ENCODE measurements at regions not wholly inside any gene's neighbourhood (a gene's known extent, or its start where the extent isn't known, plus 50 kb on each side); places are given as distances from the start of the nearest gene placed in this dataset.

- Histone ChIP-seq H3K4me3 (ENCODE audit: low read depth, low read length) (no peak overlapping the region), H3K79me2 (ENCODE audit: control insufficient read depth, insufficient read depth, low read length, unreplicated experiment) (no peaks in the 10 kb centered on the region), H3K4me1 (ENCODE audit: control insufficient read depth, insufficient read depth, low read length, unreplicated experiment) (no peaks in the 10 kb centered on the region)
These were observed 75.7 kb downstream of the C5orf15 start for GRCh38 chr5:133892774-133893173.

DNA sequence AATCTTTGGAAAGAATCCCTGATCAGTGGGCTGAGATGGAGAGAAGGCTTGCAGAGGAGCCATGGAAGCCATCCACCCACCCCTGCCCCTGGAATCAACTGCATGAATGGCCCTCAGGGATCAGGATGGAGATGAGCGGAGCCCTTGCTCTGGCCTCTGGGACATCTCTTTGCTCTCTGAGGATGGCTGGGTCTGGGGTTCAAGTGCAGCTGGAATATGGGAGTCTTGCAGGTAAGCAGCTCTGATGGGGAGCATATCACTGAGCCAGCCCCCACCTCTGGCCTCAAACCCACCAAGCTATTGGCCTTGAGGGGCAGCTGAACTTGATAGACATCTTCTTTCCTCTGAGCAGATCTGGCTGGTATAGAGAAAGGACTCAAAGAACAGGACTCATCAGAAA is 76.1 kb downstream of the C5orf15 start:
- peaks cover 37% of the 10 kb centered on the region for H3K27me3 ChIP-seq (ENCODE audit: insufficient read depth, low read length)
- no peak overlapping the region for H3K27ac ChIP-seq (ENCODE audit: low read depth, low read length)
- H3K4me1 ChIP-seq (ENCODE audit: control insufficient read depth, insufficient read depth, low read length, unreplicated experiment), result no peaks in the 10 kb centered on the region
- no peaks in the 10 kb centered on the region for H3K36me3 ChIP-seq (ENCODE audit: insufficient read depth, low read length)
- H2AFZ ChIP-seq (ENCODE audit: low read length, unreplicated experiment), result no peak overlapping the region
- H3K79me2 ChIP-seq (ENCODE audit: control insufficient read depth, insufficient read depth, low read length, unreplicated experiment), result no peaks in the 10 kb centered on the region
- H3K4me3 ChIP-seq (ENCODE audit: low read depth, low read length), result no peak overlapping the region

More at GRCh38 chr5:133892774-133893173, 75.7 kb downstream of the C5orf15 start:
- Histone ChIP-seq H3K27me3 (ENCODE audit: insufficient read depth, low read length) (peaks cover 39% of the 10 kb centered on the region), H2AFZ (ENCODE audit: low read length, unreplicated experiment) (no peak overlapping the region), H3K36me3 (ENCODE audit: insufficient read depth, low read length) (no peaks in the 10 kb centered on the region), H3K27ac (ENCODE audit: low read depth, low read length) (no peak overlapping the region)

- Histone ChIP-seq H3K27me3 (ENCODE audit: insufficient read depth, low read length) (peaks cover 33% of the 10 kb centered on the region; the same call in 1 of the 2 replicates), H3K79me2 (ENCODE audit: control insufficient read depth, insufficient read depth, low read length, unreplicated experiment) (no peaks in the 10 kb centered on the region), H3K4me3 (ENCODE audit: low read depth, low read length) (no peak overlapping the region), H3K27ac (ENCODE audit: low read depth, low read length) (no peak overlapping the region), H3K4me1 (ENCODE audit: control insufficient read depth, insufficient read depth, low read length, unreplicated experiment) (no peaks in the 10 kb centered on the region), H3K36me3 (ENCODE audit: insufficient read depth, low read length) (no peaks in the 10 kb centered on the region), H2AFZ (ENCODE audit: low read length, unreplicated experiment) (no peak overlapping the region)
These were observed 77.0 kb downstream of the C5orf15 start for GRCh38 chr5:133891390-133891789.

GRCh38 chr5:133890776-133891280 is 77.6 kb downstream of the C5orf15 start:
- peaks cover 33% of the 10 kb centered on the region; the same call in 1 of the 2 replicates for H3K27me3 ChIP-seq (ENCODE audit: insufficient read depth, low read length)
- H3K4me3 ChIP-seq (ENCODE audit: low read depth, low read length), result no peak overlapping the region
- no peaks in the 10 kb centered on the region for H3K79me2 ChIP-seq (ENCODE audit: control insufficient read depth, insufficient read depth, low read length, unreplicated experiment)
- H2AFZ ChIP-seq (ENCODE audit: low read length, unreplicated experiment), result no peak overlapping the region
- no peaks in the 10 kb centered on the region for H3K36me3 ChIP-seq (ENCODE audit: insufficient read depth, low read length)
- no peaks in the 10 kb centered on the region for H3K4me1 ChIP-seq (ENCODE audit: control insufficient read depth, insufficient read depth, low read length, unreplicated experiment)
- no peak overlapping the region for H3K27ac ChIP-seq (ENCODE audit: low read depth, low read length)

DNA sequence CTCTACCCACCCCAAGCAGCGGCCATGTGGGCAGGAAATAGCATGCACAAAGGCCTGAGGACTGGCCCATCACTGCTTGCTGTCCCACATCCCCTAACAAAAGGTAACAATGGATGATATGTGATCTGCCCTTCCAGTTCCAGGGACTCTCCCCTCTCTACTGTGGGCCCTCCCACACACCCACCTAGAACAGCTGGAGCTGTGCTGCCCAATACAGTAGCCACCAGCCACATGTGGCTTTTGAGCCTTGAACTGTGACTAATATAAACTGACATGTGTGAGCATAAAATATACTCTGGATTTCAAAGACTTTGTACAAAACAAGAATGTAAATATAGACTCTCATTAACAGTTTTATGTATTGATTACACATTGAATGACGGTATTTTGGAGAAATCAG is 78.1 kb downstream of the C5orf15 start:
- no peak overlapping the region for H3K27ac ChIP-seq (ENCODE audit: low read depth, low read length)
- H3K79me2 ChIP-seq (ENCODE audit: control insufficient read depth, insufficient read depth, low read length, unreplicated experiment), result no peaks in the 10 kb centered on the region
- H3K27me3 ChIP-seq (ENCODE audit: insufficient read depth, low read length), result peaks cover 33% of the 10 kb centered on the region; the same call in 1 of the 2 replicates
- H3K4me3 ChIP-seq (ENCODE audit: low read depth, low read length), result no peak overlapping the region
- no peaks in the 10 kb centered on the region for H3K36me3 ChIP-seq (ENCODE audit: insufficient read depth, low read length)
- H3K4me1 ChIP-seq (ENCODE audit: control insufficient read depth, insufficient read depth, low read length, unreplicated experiment), result no peaks in the 10 kb centered on the region
- H2AFZ ChIP-seq (ENCODE audit: low read length, unreplicated experiment), result no peak overlapping the region

DNA sequence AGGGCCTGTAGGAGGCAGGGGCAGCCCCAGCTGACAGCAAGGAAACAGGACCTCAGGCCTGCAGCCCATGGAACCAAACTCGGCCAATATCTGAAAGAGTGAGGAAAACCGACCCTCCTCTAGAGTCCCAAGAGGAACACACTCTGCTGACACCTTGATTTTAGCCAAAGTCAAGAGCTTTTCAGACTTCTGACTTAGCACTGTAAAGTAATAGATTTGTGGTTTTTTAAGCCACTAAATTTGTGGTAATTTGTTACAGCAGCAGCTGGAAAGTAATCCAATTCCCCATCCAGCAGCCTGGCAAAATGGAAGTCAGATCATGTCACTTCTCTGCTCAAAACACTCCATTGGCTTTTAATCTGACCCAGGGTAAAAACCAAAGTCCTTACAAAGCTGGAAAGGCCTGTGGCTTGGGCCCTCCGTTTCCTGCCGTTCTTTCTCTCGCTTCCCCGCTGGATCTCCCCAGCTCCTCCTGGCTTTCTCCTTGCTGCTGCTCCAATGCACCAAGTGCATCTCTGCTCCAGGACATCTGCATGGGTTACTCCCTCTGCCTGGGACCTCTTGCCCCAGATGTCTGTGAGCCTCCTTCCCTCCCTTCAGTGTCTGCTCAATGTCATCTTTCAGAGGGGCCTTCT is 79.0 kb downstream of the C5orf15 start:
- H2AFZ ChIP-seq (ENCODE audit: low read length, unreplicated experiment), result no peak overlapping the region

GRCh38 chr5:133888625-133888991 is 79.8 kb downstream of the C5orf15 start:
- H3K27me3 ChIP-seq (ENCODE audit: insufficient read depth, low read length), result peaks cover 16% of the 10 kb centered on the region; the same call in 1 of the 2 replicates
- no peaks in the 10 kb centered on the region for H3K79me2 ChIP-seq (ENCODE audit: control insufficient read depth, insufficient read depth, low read length, unreplicated experiment)
- H3K36me3 ChIP-seq (ENCODE audit: insufficient read depth, low read length), result no peaks in the 10 kb centered on the region

More for the DNA sequence above, 79.0 kb downstream of the C5orf15 start:
- Histone ChIP-seq H3K27ac (ENCODE audit: low read depth, low read length) (no peak overlapping the region), H3K4me3 (ENCODE audit: low read depth, low read length) (no peak overlapping the region), H3K4me1 (ENCODE audit: control insufficient read depth, insufficient read depth, low read length, unreplicated experiment) (no peaks in the 10 kb centered on the region), H3K27me3 (ENCODE audit: insufficient read depth, low read length) (peaks cover 23% of the 10 kb centered on the region; the same call in 1 of the 2 replicates), H3K36me3 (ENCODE audit: insufficient read depth, low read length) (no peaks in the 10 kb centered on the region), H3K79me2 (ENCODE audit: control insufficient read depth, insufficient read depth, low read length, unreplicated experiment) (no peaks in the 10 kb centered on the region)

DNA sequence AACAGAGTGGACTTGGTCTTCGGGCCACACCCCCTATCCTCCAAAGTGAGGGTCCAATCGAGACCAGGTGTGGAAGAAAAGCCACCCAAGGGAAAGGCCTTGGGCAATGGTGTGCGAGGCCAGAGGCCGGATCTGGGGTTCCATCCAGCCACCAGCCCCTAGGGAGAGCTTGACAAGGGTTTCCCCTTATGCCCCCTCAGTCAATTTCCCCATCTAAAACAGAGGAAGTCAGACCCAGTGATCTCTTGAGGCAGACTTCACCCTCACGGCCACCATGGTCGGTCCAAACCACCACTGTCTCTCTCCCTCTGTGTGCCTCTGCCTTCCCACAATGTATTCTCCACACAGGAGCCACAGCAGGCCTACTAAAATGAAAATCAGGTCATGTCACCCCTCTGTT is 82.9 kb downstream of the C5orf15 start:
- 0 out of 2 replicates have a peak, but pooled peaks cover 3% of the 10 kb centered on the region for H3K27me3 ChIP-seq (ENCODE audit: insufficient read depth, low read length)
- no peaks in the 10 kb centered on the region for H3K36me3 ChIP-seq (ENCODE audit: insufficient read depth, low read length)
- H3K79me2 ChIP-seq (ENCODE audit: control insufficient read depth, insufficient read depth, low read length, unreplicated experiment), result no peaks in the 10 kb centered on the region
- H3K27ac ChIP-seq (ENCODE audit: low read depth, low read length), result no peak overlapping the region
- H2AFZ ChIP-seq (ENCODE audit: low read length, unreplicated experiment), result no peak overlapping the region
- no peak overlapping the region for H3K4me3 ChIP-seq (ENCODE audit: low read depth, low read length)
- H3K4me1 ChIP-seq (ENCODE audit: control insufficient read depth, insufficient read depth, low read length, unreplicated experiment), result no peaks in the 10 kb centered on the region

More at GRCh38 chr5:133888625-133888991, 79.8 kb downstream of the C5orf15 start:
- Histone ChIP-seq H3K4me1 (ENCODE audit: control insufficient read depth, insufficient read depth, low read length, unreplicated experiment) (no peaks in the 10 kb centered on the region), H3K27ac (ENCODE audit: low read depth, low read length) (no peak overlapping the region), H3K4me3 (ENCODE audit: low read depth, low read length) (no peak overlapping the region), H2AFZ (ENCODE audit: low read length, unreplicated experiment) (no peak overlapping the region)

DNA sequence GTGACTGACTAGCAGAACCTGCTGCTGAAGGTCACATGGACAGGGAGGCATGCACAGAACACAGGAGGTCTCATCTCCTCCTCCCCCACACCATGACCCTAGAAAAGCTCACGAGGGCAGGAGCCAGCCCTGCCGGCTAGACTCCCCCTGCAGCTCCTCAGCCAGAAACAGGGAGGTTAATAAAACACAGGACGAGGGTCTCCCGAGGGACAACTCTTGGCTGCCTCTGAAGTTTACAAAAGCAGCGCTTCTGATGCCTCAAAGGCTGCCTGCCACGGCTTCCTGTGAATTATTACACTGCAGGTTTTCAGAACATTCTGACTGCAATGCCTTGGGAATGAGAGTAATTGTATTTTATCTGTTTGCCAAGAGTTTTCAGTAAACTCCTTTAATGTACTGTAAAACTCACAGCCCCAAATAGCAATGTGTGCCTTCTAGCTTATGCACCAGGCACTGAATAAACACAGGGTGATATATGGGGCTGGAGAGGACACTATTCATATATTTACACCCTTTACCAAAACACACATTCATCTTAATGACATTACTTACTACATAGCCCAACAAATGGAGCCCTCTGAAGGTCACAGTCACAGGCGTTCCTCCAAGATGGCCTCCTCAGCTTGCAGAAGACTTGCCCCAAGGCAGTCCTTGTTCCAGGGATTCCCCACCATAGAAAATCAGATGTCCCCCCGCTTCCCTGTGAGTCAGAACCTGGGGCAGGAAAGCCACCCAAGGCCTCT is 83.7 kb downstream of the C5orf15 start:
- no peaks in the 10 kb centered on the region for H3K36me3 ChIP-seq (ENCODE audit: insufficient read depth, low read length)
- no peaks in the 10 kb centered on the region for H3K4me1 ChIP-seq (ENCODE audit: control insufficient read depth, insufficient read depth, low read length, unreplicated experiment)
- H3K79me2 ChIP-seq (ENCODE audit: control insufficient read depth, insufficient read depth, low read length, unreplicated experiment), result no peaks in the 10 kb centered on the region
- peaks cover 3% of the 10 kb centered on the region; the same call in 1 of the 2 replicates for H3K27me3 ChIP-seq (ENCODE audit: insufficient read depth, low read length)
- H2AFZ ChIP-seq (ENCODE audit: low read length, unreplicated experiment), result no peak overlapping the region
- H3K27ac ChIP-seq (ENCODE audit: low read depth, low read length), result no peak overlapping the region
- H3K4me3 ChIP-seq (ENCODE audit: low read depth, low read length), result no peak overlapping the region

DNA sequence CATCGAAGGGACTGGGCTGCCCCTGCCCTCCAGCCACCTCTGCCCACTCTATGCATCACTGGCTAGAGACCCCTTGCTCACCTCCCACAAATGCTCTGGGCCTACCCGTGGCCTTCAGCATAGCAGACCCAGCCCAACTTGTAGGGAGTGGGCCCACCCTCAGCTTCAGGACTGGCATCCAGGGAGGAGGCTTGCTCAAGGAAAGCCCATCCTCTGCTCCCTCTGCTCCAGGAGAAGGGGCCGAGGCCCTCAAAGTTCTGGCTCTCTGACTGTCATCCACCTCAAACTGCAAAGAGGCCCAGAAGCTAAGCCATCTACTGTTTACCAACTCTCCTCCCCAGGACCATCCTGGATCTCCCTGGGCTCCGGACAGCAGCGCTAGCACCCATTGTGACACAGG is 84.5 kb downstream of the C5orf15 start:
- Histone ChIP-seq H3K4me1 (ENCODE audit: control insufficient read depth, insufficient read depth, low read length, unreplicated experiment) (no peaks in the 10 kb centered on the region), H3K4me3 (ENCODE audit: low read depth, low read length) (no peak overlapping the region), H3K27ac (ENCODE audit: low read depth, low read length) (no peak overlapping the region), H3K79me2 (ENCODE audit: control insufficient read depth, insufficient read depth, low read length, unreplicated experiment) (no peaks in the 10 kb centered on the region), H2AFZ (ENCODE audit: low read length, unreplicated experiment) (no peak overlapping the region), H3K27me3 (ENCODE audit: insufficient read depth, low read length) (peaks cover under 1% of the 10 kb centered on the region; the same call in 1 of the 2 replicates), H3K36me3 (ENCODE audit: insufficient read depth, low read length) (no peaks in the 10 kb centered on the region)

Data from ACC112 (cell line).